SHP77 treated with DMSO at 0.1 percent for 48 hours (cell line): ENCODE measurements at regions not wholly inside any gene's neighbourhood (a gene's known extent, or its start where the extent isn't known, plus 50 kb on each side); places are given as distances from the start of the nearest gene placed in this dataset.

Experiments
- DNase-seq: peaks from one replicate; lab custom pipeline; 2025; lab: John Stamatoyannopoulos, UW

DNA sequence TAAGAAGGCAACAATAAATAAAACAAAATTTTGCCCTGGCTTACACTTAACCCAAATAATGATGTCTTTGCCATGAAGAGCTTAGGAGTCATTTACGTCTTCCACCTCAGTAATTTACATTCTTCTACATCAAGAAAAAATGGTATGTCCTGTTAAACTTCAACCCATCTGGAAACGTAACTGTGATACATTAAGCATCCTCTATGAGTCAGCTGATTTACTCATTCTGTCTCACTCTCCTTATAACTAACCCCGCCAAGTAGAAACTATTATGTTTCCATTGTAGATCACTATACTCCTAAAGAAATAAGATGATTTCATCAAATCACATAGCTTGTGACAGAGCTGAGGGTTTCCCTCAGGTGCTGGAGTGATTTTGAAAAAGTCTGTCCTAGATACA, 330.7 kb downstream of the CDC14C start:
- DNase-seq, result no peak

DNA sequence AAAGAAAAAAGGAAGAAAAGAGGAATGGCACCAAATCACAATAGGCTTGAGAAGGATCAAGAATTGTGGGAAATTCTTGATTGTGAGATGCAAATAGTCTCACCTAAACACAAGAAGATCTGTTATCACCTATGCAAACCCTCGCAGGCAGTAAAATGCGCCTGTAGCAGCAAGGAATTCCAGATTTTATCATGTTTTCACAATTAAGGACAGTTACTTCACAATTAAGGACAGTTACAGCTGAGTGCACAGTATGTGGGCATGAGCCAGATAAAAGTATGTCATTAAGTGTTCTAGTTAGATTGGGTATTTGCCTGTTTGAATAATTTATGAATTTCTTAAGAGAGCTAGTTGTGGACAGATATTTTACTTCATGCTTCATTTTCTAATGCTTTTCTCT, 336.2 kb downstream of the CDC14C start:
- no peak for DNase-seq

DNA sequence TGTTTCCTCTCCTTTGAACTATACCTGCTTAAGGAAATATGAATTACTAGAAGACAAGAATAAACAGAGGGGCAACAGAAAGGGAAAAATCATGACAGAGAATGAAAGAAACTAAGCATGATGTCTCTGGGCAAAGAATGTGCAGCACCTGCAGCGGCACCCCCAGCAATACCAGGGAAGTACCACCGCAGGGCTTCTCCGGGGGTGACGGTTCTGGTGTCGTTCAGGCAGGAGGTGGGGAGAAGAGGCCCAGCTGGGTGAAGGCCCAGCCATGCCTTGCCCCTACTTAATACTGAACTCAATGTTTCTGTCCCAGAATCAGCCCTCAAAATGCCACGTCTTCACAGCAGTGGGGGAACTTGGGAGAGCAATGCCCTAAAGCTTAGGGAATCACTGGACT, 337.6 kb downstream of the CDC14C start:
- DNase-seq, result no peak

DNA sequence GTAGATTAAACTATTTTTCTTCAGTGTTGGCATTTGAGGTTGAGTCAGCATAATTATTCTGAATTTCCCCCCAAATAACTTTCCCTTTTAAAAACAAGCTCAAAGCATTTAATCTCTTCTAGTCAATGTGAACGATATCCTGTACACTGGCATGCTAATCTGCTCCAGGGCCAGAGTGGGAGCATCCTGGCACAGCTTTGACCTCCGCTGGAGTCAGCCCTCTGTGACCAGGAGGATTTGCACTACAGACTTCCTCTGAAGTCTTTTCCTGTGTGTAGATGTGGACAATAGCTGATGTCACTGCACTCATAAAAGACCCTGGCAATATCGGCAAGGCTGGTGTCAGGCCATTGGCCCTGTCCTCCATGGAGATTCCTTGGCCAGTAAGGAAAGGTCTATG, 340.2 kb downstream of the CDC14C start:
- no peak for DNase-seq

DNA sequence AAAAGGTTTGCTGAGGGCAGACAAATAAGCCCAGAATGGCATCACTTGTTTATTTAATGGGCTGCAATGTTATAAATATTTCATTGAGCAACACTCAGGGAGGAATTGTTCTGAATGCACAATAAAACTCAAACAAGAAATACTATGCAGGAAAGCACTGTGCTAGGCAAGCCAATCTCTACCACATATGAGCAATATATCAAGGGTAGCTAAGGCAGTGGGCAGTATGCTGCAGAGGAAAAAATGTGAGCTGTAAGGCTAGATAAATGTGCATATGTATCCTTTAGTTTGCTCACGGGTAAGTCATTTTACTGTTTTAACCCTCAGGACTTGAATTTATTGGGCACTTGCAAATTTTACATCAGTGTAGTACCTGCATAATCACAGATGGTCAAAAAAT, 349.6 kb downstream of the CDC14C start:
- no peak for DNase-seq

DNA sequence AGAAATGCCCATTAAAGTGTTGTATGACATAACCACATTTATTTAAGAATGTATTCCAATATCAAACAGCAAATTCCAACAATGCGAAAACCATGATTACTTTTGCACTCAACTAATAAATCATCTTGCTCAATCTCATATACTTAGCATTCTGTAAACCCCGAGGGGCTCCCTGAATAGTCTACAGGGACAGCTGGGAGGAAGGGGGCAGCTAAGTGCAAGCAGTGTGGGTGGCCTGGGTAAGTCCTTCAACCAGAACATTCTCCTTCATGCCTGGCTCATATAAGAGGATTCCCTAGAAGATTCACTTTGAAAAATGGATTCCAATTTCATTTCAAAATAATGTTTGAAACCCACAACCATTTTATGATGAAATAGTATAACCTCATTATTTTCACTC, 355.5 kb downstream of the CDC14C start:
- DNase-seq, result no peak

DNA sequence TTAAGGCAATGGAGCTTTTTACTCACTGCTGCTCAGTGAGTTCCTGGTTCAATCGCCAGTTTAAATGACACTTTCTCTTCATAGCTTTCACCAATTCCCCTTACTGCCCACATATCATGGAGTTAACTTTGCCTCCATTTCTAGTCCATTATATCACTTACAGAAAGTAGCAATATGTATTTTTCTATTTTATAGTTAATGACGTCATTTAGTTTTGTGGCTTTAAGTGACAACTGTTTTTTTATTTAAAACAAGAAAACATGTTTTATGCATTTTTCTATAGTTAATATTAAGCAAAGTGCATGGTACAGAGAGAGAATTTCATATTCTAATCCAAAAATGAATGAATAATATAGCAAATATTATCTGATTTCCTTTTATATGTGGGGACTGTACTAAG, 363.3 kb downstream of the CDC14C start:
- no peak for DNase-seq

DNA sequence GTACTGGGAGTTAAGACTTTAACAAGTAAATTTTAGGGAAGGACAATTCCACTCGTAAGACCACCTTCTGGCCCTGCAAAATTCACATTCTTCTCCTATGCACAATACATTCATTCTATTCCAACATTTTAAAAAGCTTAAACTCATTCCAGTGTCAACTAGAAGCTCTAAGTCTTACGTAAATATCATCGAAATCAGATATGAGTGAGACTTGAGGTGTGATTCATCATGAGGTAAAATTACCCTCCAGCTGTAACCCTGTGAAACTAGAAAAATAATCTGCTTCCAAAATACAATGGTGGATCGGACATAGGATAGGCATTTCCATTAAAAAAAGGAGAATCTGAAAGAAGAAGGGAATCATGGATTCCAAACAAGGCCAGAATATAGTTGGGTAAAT, 370.3 kb downstream of the CDC14C start:
- DNase-seq, result no peak

DNA sequence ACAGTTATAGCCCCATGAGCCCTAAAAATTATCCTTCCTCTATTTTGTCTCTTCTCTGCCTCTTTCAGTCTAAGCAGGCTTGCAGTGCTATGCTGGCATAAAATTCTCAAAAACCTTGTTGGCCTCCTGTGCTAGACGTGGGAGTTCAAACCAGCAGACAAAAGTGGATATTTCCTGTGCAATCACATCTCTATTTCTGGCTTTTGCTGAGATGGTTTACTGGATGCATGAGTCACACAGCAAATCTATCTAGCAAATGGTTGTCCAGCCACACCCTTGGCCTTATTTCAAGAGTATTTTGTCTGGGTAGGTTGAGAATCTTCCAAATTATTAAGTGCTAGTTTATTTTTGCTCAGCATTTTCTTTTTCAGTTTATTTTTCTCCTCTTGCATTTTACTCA, 370.8 kb downstream of the CDC14C start:
- DNase-seq, result no peak

DNA sequence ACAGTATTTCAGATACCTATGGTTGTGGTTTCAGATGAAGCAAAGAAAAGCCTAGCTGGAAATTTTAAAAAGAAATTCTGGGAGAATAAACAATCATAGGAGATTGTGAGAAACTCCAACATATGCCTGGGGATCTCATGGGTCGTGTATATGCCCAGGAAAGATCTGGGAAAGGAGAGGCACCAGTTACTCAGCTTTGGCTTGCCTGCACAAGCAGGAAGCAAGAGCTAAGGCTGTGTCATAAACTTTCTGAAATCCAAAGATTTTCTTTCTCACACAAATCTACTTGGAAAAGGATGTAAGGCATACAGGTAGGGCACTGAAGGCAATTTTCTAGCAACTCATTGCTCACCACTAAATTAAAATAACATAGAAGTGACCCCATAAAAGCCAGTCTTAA, 373.6 kb downstream of the CDC14C start:
- no peak for DNase-seq

DNA sequence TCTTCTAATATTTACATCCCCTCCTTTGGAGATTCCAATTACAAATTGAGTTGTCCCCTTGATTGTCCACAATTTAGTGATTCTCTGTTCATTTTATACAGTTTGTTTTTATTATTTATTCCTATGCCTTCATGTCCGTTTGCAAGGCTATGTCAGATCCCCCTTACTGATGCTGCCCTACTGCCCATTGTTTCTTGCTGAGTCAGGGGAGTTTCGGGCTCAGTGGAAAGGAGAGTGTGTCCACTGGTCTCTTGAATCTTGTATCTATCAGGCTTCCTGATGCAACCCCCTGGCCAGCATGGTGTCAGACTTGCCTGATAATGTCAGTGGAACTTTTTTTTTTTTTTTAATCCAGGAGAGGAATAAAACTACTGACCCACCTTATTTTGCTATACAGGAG, 384.4 kb downstream of the CDC14C start:
- no peak for DNase-seq

DNA sequence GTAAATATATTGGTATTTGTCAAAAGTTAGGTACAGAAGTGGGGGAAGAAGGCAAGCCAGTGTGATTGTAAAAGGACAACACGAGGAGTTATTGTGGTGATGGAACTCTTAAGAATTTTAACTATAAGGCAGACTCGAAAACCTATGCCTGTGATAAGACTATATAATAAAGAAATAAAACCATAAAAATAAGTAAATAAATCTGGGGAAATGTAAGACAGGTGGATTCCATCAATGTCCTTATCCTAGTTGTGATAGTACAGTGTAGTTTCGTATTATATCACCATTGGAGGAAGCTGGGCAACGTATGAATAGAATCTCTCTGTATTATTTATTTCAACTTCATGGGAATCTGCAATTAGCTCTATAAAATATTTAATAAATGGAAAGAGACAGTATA, 395.7 kb downstream of the CDC14C start:
- no peak for DNase-seq

DNA sequence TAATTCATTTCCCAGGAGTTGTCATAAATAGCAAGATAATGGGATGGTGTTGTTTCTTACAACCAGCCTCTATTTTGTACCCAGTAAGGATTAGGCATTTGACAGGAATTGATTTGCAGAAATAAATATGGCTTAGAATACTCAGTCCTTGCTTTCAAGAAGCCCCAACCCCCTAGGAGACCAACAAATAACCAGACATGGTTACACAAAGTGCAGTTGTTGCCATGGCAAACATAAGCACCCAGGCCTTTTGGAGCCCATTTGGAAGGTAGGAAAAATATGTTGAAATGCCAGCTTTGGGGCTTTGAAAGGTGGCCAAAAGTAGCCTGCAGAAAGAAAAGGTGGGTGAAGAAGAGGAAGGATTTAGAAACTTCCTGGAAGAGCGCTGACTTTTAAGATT, 397.5 kb downstream of the CDC14C start:
- no peak for DNase-seq

DNA sequence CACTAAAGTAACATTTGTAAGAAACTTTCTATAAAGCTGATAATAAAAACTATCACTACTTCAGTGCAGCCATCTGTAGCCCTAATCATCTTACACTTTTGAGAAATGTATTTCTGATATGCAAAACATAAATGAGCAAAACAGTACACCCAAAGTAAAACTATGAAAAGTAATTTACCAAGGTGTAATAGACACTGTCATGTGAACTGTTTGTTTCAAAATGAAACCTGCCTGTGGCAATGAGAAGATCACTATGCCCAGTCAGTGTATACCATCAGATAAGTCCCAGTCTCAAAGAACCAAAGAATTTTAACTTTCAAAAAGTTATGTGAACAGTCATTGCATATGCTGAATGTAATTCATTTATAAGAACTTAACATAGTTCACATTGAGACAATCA, 398.1 kb downstream of the CDC14C start:
- no peak for DNase-seq

DNA sequence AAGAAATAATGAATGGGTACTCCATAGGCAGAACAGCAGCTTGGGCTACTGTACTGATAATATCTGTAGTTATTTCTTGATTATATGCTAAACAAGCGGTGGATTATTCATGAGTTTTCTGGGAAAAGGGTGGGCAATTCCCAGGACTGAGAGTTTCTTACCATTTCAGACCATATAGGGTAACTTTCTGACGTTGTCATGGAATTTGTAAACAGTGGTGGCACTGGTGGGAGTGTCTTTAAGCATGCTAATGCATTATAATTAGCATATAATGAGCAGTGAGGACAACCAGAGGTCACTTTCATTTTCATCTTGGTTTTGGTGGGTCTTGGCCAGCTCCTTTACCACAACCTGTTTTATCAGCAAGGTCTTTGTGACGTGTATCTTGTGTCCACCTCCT, 399.7 kb downstream of the CDC14C start:
- DNase-seq, result no peak

DNA sequence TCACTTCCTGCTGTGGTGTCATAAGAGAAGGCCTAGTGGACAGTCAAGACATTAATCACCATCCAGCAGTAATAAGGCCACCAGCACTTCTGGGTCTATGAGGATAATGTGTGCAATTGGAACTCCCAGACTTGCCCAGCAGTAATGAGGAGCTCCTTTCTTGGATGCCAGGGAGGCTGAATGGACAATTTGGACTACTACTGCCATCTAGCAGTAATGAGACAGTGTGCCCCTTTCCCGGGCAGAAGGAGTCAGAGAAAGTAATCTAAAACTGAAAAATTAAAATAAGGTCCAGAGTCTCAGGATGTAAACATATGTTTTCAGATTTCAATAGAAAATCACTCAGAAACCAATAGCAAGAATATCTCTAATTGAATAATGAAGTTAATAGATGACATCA, 400.4 kb downstream of the CDC14C start:
- no peak for DNase-seq

DNA sequence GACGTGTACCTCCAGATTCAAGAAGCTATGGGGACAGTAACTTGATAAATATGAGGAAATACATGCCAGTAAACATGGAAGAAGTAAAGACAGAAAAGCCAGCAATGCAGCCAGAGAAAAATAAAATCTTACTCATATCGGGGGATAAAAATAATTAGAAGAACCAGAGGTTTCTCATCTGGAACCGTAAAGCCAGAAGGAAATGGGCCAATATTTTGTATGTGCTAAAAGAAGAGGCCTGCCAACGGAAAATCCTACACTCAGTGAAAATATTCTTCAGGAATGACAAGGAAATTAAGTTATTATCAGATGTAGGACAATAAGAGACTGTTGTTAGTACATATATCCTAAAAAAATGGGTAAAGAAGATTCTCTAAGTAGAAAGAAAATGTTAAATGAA, 401.2 kb downstream of the CDC14C start:
- no peak for DNase-seq

DNA sequence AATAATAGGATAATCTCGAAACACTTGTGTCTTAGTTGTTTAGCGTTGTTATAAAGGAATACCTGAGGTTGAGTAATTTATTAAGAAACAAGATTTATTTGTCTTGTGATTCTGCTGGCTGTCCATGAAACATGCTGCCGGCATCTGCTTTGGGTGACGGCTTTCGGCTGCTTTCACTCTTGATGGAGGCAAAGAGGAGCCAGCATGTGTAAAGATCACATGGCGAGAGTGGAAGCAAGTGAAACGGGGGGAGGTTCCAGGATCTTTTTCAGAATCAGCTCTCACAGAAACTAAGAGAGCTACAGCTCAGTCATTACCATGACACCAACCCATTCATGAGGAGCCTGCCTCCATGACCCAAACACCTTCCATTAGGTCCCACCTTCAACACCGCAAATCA, 402.8 kb downstream of the CDC14C start:
- no peak for DNase-seq

DNA sequence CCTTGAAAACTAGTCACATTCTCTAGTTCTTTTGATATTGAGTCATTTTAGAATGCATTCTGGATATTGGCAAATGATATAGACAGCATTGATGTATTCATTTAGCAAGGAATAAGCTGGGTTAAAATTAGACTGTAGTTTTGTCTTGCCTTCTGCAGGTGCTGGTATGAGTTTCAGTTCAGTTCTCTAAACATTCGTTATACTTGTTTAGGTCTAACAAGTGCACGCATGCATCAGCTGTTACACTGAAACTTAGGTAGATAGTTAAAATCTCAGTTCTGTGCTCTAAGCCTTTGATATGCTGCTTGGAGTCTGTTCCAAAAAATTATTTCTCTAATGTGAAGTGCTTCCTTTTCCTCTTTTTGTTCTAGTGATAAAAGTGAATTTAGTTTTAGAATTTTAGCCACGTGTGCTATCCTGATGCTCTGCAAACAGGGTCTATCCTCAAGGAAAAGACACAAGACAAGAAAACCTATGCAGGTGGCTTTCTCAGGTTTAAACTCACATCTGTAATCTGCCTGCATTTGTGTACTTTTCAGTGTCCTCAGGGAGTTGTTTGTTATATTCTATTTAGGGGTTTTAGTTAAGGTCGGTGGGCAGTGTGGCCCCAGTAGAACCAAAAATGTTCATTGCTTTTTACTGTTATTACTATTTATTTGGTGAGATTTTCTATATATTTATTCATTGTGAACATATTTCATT, 409.0 kb downstream of the CDC14C start:
- DNase-seq, result no peak

DNA sequence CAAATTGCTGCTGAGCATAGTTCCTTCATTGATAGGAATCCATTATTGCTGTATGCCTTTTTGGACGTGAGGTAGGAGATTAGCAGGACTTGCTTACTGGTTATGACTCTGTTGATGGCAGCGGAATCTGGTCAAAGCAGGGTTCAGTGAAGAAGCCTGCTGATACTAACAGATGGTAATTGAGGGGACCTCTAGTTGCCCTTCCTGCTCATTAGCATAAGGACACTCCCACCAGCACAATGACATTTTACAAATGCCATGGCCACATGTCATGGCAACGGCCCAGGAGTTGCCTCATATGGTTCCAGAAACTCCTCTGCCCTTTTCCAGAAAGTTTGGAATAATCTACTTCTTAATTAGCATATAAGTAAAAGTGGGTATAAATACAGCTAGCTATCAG, 417.5 kb downstream of the CDC14C start:
- DNase-seq, result no peak

DNA sequence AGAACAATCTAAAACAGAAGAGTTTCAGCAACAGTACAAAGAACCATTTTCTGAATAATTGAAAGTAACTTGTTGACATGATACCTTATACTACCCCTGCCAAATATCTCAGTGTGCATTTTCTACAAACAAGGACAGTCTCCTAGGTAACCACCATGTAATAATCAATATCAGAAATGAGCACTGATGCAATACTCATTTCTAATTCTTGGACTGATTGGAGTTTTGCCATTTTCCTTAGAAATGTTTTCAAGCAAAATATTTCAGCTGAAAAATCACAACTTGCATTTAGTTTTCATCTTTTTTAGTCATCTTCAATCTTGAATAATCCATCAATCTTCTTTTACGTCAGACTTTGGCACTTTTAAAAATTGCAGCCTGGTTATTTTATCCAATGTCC, 420.2 kb downstream of the CDC14C start:
- DNase-seq, result no peak

DNA sequence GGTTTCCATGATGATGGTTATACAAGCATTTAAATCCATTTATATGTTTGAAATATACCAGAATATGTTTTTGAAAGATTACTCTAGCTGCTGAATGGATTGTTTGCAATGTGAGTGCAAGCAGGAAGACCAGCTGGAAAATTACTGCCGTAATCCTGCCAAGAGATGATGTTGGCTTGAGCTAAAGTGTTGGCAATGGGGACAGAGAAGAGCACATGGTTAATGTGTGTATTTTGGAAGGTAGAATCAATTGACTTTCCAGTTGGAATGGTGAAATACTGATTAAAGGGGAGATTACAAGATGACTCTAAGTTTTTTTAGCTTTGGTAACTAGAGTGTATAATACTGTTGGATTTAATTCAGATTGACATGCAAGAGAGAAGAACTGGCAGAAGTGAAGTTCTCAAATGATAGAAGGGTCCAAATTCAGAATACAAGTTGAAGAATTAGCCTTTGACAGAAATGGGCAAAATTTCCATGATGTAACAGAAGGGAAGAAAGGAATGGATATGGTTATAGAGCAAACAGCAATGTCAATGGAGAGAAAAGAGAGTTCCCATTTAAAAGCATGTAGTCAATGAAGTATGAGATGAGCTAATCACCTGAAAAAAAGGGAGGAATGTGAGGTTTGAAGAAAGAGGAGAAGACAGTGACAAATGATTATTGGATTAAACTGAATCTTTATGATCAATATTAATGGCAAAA, 422.0 kb downstream of the CDC14C start:
- DNase-seq, result no peak

DNA sequence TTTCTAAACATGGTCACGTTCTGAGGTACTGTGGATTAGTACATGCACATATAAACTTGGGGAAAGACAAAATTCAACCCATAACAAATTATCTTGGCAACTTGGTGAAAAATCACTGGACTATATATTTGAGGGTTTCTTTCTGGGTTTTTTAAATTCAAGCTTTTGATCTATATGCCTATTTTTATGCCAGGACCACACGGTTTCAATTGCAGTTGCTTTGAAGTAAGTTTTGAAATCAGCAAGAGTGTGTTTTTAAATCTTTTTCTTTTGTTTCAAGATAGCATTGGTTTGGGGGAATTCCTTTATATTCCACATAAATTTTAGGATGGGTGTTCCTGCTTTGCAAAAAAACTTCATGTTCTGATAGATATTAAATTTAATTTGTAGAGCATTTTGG, 406.4 kb upstream of the VWC2 start:
- DNase-seq, result no peak

DNA sequence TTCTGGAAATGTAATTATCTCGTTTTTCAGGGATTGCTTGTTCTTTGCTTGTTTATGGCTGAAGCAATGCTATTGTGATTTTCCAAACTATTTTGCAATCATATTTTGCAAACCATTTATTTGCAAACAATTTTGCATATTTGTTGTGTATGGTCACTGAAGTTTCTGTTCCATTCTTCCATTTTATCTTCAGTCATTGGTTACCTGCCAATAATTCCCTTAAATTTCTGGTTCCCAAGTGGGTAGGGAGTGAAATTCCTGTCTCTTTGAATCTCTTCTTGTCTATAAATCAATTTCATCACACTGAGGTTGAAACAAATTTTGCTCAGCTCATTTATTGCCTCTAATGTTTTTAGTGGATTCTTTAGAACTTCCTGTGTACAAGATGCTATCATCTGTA, 401.7 kb upstream of the VWC2 start:
- no peak for DNase-seq
